ENCODE measurements at regions not wholly inside any gene's neighbourhood (a gene's known extent, or its start where the extent isn't known, plus 50 kb on each side); places are given as distances from the start of the nearest gene placed in this dataset.
A peak's percentile ranks its signal among the peaks of the same experiment; 100 is the strongest.

- 24% methylated on average over 3 of the region's 3 CpGs for WGBS (ENCODE audit: insufficient coverage, insufficient replicate concordance, low lambda C conversion rate, missing lambda C conversion rate)
- no TSS peak for BruUV-seq (replicated peaks)
- Histone ChIP-seq H3K4me2 (ENCODE audit: control insufficient read depth, insufficient read depth) (no peak overlapping the region), H3K9me3 (replicated peaks; ENCODE audit: control insufficient read depth, insufficient read depth, low read length) (no peaks in the 10 kb centered on the region), H3K79me2 (ENCODE audit: control insufficient read depth, insufficient read depth, low read length) (no peaks in the 10 kb centered on the region), H3K9ac (ENCODE audit: control insufficient read depth, insufficient read depth, low read length) (no peak overlapping the region), H3K4me1 (ENCODE audit: control insufficient read depth, insufficient read depth, low read length) (no peaks in the 10 kb centered on the region), H3K27ac (ENCODE audit: control insufficient read depth, insufficient read depth) (no peak overlapping the region), H3K27me3 (replicated peaks in 1 of 2; ENCODE audit: control insufficient read depth in 2 of 2, insufficient read depth in 2 of 2, low read length in 1 of 2) (no peaks in the 10 kb centered on the region), H3K36me3 (ENCODE audit: control insufficient read depth in 2 of 2, insufficient read depth in 2 of 2, low read length in 1 of 2) (no peaks in the 10 kb centered on the region), H4K20me1 (ENCODE audit: control insufficient read depth, insufficient read depth) (no peaks in the 10 kb centered on the region), H2AFZ (ENCODE audit: control insufficient read depth, low read depth, low read length) (no peak overlapping the region), H3K4me3 (no peak overlapping the region)
- POLR2A ChIA-PET, result no interaction called here
- no peak for FAIRE-seq
- SMC1A ChIA-PET (ENCODE audit: uncharacterized antibody, unreplicated experiment), result interaction anchor here (0.8 to 1.2 kb wide), 2 partner anchors 121 to 241 kb away, joined by 3 read pairs; no protein-coding TSS in a partner anchor
- TF ChIP-seq MEF2B (IDR thresholded peaks at IDR 0.05; ENCODE audit: partially characterized antibody, poor library complexity, severe bottlenecking) (no peak), YBX1 (IDR thresholded peaks at IDR 0.05) (no peak), ZNF687 (IDR thresholded peaks at IDR 0.05) (no peak)
- intact Hi-C loops (cut with micrococcal nuclease; ENCODE audit: unreplicated experiment), result no loop called here
- RAD21 ChIA-PET (ENCODE audit: unreplicated experiment), result no interaction called here
- no peak for DNase-seq (ENCODE audit: low read depth, low spot score)
- no peak for ATAC-seq
- CTCF ChIA-PET, result no interaction called here
- in situ Hi-C loops (cut with MboI), result no loop called here
These were observed 621.8 kb upstream of the NR5A2 start for GRCh38 chr1:199405634-199406196.

DNA sequence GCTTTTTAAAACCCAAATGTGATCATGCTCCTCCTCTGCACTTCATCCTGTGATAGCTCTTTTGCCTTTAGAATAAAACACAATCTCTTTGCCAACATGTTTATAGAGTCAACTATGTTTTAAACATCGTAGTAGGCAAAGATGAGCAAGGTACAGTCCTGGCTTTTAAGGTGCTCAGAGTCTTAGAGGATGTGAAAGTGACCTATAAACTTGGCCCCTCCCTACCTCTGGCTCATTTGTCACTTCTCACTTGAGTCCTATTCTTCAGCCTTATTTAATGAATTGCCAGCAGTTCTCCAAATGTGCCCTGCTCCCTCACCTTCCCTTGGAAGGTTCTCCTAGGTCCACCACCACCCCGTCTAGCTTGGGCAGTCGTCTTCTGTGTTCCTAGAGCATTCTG is 617.0 kb upstream of the NR5A2 start:
- SMC1A ChIA-PET (ENCODE audit: uncharacterized antibody, unreplicated experiment), result interaction anchor here (0.8 kb wide), 1 partner anchor 8 kb away, joined by 3 read pairs; no protein-coding TSS in a partner anchor
- H3K36me3 ChIP-seq (ENCODE audit: control insufficient read depth in 2 of 2, insufficient read depth in 2 of 2, low read length in 1 of 2), result no peaks in the 10 kb centered on the region
- no TSS peak for BruUV-seq (replicated peaks)
- TF ChIP-seq, protein P1, sequence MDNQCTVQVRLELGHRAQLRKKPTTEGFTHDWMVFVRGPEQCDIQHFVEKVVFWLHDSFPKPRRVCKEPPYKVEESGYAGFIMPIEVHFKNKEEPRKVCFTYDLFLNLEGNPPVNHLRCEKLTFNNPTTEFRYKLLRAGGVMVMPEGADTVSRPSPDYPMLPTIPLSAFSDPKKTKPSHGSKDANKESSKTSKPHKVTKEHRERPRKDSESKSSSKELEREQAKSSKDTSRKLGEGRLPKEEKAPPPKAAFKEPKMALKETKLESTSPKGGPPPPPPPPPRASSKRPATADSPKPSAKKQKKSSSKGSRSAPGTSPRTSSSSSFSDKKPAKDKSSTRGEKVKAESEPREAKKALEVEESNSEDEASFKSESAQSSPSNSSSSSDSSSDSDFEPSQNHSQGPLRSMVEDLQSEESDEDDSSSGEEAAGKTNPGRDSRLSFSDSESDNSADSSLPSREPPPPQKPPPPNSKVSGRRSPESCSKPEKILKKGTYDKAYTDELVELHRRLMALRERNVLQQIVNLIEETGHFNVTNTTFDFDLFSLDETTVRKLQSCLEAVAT (IDR thresholded peaks at IDR 0.05), result no peak
- TF ChIP-seq ZZZ3 (IDR thresholded peaks at IDR 0.05; ENCODE audit: control insufficient read depth, insufficient read length, low read depth), result no peak
- no peak for TF ChIP-seq HDGF (IDR thresholded peaks at IDR 0.05)
- TF ChIP-seq YY1 (IDR thresholded peaks at IDR 0.05; ENCODE audit: low read depth, low read length), result no peak
- TF ChIP-seq POLR2AphosphoS2 (IDR thresholded peaks at IDR 0.05; ENCODE audit: low read depth, low read length), result no peak
- no peak for TF ChIP-seq KDM1A (IDR thresholded peaks at IDR 0.05; ENCODE audit: borderline replicate concordance)

More for the DNA sequence above, 617.0 kb upstream of the NR5A2 start:
- CTCF ChIA-PET, result no interaction called here
- RAD21 ChIA-PET (ENCODE audit: unreplicated experiment), result no interaction called here
- intact Hi-C loops (cut with micrococcal nuclease; ENCODE audit: unreplicated experiment) (no loop called here), in situ Hi-C loops (cut with MboI) (no loop called here)
- no peak overlapping the region for H3K4me3 ChIP-seq
- no peaks in the 10 kb centered on the region for H3K9me3 ChIP-seq (replicated peaks; ENCODE audit: control insufficient read depth, insufficient read depth, low read length)
- DNase-seq (ENCODE audit: low read depth, low spot score) (no peak), ATAC-seq (peak; percentile 63), FAIRE-seq (no peak)
- 13% methylated on average over 3 of the region's 3 CpGs for WGBS (ENCODE audit: insufficient coverage, insufficient replicate concordance, low lambda C conversion rate, missing lambda C conversion rate)
- H4K20me1 ChIP-seq (ENCODE audit: control insufficient read depth, insufficient read depth), result no peaks in the 10 kb centered on the region
- POLR2A ChIA-PET, result no interaction called here
- H3K27me3 ChIP-seq (replicated peaks in 1 of 2; ENCODE audit: control insufficient read depth in 2 of 2, insufficient read depth in 2 of 2, low read length in 1 of 2), result no peaks in the 10 kb centered on the region
- H3K9ac ChIP-seq (ENCODE audit: control insufficient read depth, insufficient read depth, low read length), result no peak overlapping the region
- no peak overlapping the region for H3K4me2 ChIP-seq (ENCODE audit: control insufficient read depth, insufficient read depth)
- H2AFZ ChIP-seq (ENCODE audit: control insufficient read depth, low read depth, low read length), result no peak overlapping the region
- no peaks in the 10 kb centered on the region for H3K79me2 ChIP-seq (ENCODE audit: control insufficient read depth, insufficient read depth, low read length)
- H3K27ac ChIP-seq (ENCODE audit: control insufficient read depth, insufficient read depth), result no peak overlapping the region
- H3K4me1 ChIP-seq (ENCODE audit: control insufficient read depth, insufficient read depth, low read length), result no peaks in the 10 kb centered on the region
